ENCODE measurements at regions not wholly inside any gene's neighbourhood (a gene's known extent, or its start where the extent isn't known, plus 50 kb on each side); places are given as distances from the start of the nearest gene placed in this dataset.

DNA sequence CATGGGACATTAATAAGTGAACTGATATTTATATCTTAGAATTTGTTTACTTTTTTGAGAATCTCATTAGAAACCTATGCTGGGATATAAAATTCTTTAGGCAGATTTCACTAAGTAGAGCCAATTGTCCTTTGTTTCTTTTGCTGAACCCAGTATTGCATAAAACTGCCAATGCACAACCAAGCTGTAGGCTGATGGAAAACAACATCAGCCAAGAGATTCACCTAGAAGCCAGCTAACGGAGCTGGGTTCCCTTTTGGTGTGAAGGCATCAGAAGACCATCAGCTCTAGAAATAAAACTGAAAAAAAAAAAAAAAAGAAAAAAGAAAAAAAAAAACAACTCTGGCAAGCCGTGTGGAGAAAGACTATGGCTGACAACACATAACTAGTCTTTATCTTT lies 328.2 kb upstream of the PDE3A start:
- TF ChIP-seq POLR2AphosphoS5 (IDR thresholded peaks at IDR 0.05; ENCODE audit: low read depth, low read length) (no peak), POLR2A (IDR thresholded peaks at IDR 0.05; ENCODE audit: low read depth, low read length) (no peak), POU2F2 (IDR thresholded peaks at IDR 0.05; ENCODE audit: low read depth, low read length) (no peak)

Measured in GM12891 (cell line).